Hepatocyte (in vitro differentiated cells): ENCODE measurements at regions not wholly inside any gene's neighbourhood (a gene's known extent, or its start where the extent isn't known, plus 50 kb on each side); places are given as distances from the start of the nearest gene placed in this dataset.
"Not testable (repeated sequence)": the region's sequence is repeated elsewhere in the genome, so short reads cannot be mapped to it uniquely, and the experiment has no call there.

Experiments used
- DNase-seq: peaks from one replicate; pipeline ENCODE4 v3.0.0-alpha.2; 2016; ENCODE audit warnings: low spot score
- H2AFZ ChIP-seq: fragments of 200-600 bp; sonication (generic); 2 replicates; pipeline ENCODE4 v1.6.0; 2016; ENCODE audit warnings: antibody characterized with exemption, mild to moderate bottlenecking
- H3K27ac ChIP-seq: fragments of 200-600 bp; sonication (generic); 2 replicates; pipeline ENCODE4 v1.5.1; 2016; ENCODE audit warnings: mild to moderate bottlenecking
- H3K27me3 ChIP-seq: fragments of 200-600 bp; sonication (generic); 2 replicates; pipeline ENCODE4 v1.6.1; 2016
- H3K36me3 ChIP-seq: fragments of 200-600 bp; sonication (generic); replicated peaks from 2 replicates; pipeline ENCODE4 v1.5.1; 2016; ENCODE audit warnings: low read depth; ENCODE audit not compliant: insufficient read depth
- H3K4me1 ChIP-seq: fragments of 200-600 bp; sonication (generic); 2 replicates; pipeline ENCODE4 v1.5.1; 2016; ENCODE audit warnings: mild to moderate bottlenecking, moderate library complexity; ENCODE audit not compliant: insufficient read depth
- H3K4me2 ChIP-seq: fragments of 200-600 bp; sonication (generic); 2 replicates; pipeline ENCODE4 v1.6.0; 2016
- H3K4me3 ChIP-seq: fragments of 200-600 bp; sonication (generic); 2 replicates; pipeline ENCODE4 v1.5.1; 2016; ENCODE audit warnings: mild to moderate bottlenecking
- H3K79me2 ChIP-seq: fragments of 200-600 bp; sonication (generic); 2 replicates; pipeline ENCODE4 v1.6.0; 2017; ENCODE audit warnings: mild to moderate bottlenecking
- H3K9me2 ChIP-seq: fragments of 200-600 bp; sonication (generic); replicated peaks from 2 replicates; pipeline ENCODE4 v1.6.0; 2017; ENCODE audit warnings: mild to moderate bottlenecking; ENCODE audit not compliant: insufficient read depth
- H3K9me3 ChIP-seq: fragments of 200-600 bp; sonication (generic); 2 replicates; pipeline ENCODE4 v1.5.1; 2016; ENCODE audit warnings: low read depth, mild to moderate bottlenecking
- H4K20me1 ChIP-seq: fragments of 200-600 bp; sonication (generic); 2 replicates; pipeline ENCODE4 v1.6.0; 2016; ENCODE audit warnings: mild to moderate bottlenecking; ENCODE audit not compliant: insufficient read depth, poor library complexity, severe bottlenecking
- EZH2 ChIP-seq: fragments of 200-600 bp; sonication (generic); IDR thresholded peaks from 2 replicates; pipeline ENCODE4 v1.6.1; 2016; ENCODE audit warnings: antibody characterized with exemption, mild to moderate bottlenecking, borderline replicate concordance
- EZH2phosphoT487 ChIP-seq: fragments of 200-600 bp; sonication (generic); IDR thresholded peaks from one replicate; pipeline ENCODE4 v1.6.1; 2018; ENCODE audit warnings: antibody characterized with exemption, mild to moderate bottlenecking, low read depth, moderate library complexity; ENCODE audit not compliant: unreplicated experiment, severe bottlenecking
- WGBS: methylation state at CpG from one replicate; pipeline ENCODE4 v1.1.6; 2016; ENCODE audit warnings: low lambda C conversion rate; ENCODE audit errors: missing lambda C conversion rate; 5-methylcytosine and 5-hydroxymethylcytosine counted together
- TF ChIP-seq, protein P1 (sequence below): fragments of 200-600 bp; sonication (generic); IDR thresholded peaks from 2 replicates; pipeline ENCODE4 v1.5.1; 2016; ENCODE audit warnings: antibody characterized with exemption, mild to moderate bottlenecking; ENCODE audit not compliant: poor library complexity

DNA sequence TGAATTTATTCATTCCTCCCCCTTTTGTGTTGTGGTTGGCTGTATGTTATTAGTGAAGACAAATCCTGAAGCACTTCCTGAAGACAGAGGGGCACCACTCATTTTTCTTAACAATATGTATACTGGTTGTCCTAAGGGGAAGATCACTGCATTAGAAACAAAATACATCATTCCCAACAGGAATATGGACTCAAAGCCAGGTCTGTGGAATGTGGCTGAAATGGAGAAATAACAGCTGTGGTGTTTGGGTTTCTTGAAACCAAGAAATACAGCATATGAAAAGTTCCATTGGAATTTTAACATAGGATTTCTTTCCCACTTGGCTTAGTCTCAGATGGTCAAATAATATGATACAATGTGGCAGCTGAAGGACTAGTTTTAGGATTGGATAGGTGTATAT is 267.6 kb downstream of the KCNE4 start:
- Histone ChIP-seq H3K4me2 (no peak overlapping the region), H3K4me1 (no peaks in the 10 kb centered on the region), H4K20me1 (no peaks in the 10 kb centered on the region), H3K36me3 (no peaks in the 10 kb centered on the region), H3K9me3 (no peaks in the 10 kb centered on the region), H3K79me2 (no peaks in the 10 kb centered on the region), H2AFZ (no peak overlapping the region), H3K27me3 (no peaks in the 10 kb centered on the region), H3K4me3 (no peak overlapping the region), H3K27ac (no peak overlapping the region), H3K9me2 (no peaks in the 10 kb centered on the region)
- TF ChIP-seq, protein P1, sequence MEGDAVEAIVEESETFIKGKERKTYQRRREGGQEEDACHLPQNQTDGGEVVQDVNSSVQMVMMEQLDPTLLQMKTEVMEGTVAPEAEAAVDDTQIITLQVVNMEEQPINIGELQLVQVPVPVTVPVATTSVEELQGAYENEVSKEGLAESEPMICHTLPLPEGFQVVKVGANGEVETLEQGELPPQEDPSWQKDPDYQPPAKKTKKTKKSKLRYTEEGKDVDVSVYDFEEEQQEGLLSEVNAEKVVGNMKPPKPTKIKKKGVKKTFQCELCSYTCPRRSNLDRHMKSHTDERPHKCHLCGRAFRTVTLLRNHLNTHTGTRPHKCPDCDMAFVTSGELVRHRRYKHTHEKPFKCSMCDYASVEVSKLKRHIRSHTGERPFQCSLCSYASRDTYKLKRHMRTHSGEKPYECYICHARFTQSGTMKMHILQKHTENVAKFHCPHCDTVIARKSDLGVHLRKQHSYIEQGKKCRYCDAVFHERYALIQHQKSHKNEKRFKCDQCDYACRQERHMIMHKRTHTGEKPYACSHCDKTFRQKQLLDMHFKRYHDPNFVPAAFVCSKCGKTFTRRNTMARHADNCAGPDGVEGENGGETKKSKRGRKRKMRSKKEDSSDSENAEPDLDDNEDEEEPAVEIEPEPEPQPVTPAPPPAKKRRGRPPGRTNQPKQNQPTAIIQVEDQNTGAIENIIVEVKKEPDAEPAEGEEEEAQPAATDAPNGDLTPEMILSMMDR = no peak
- TF ChIP-seq EZH2 (no peak), EZH2phosphoT487 (no peak)
- no peak for DNase-seq

DNA sequence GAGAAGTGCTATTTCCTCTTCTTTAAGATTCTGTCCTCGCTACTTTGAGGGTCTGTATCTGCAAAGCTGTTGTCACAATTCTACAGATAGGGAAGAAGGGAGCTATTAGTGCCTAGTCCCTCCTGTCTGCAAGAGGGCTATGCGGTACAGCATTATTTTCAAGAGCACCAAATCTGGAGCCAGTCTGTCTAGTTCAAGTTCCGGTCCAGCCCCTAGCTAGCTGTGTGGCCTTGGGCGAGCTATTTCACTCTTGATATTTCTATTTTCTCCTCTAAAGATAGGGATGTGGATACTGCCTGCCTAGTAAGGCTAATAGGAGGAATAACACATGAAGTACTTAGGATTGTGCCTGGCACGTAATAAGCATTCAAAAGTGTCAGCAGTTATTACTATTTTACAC is 272.4 kb downstream of the KCNE4 start:
- H4K20me1 ChIP-seq = no peaks in the 10 kb centered on the region
- no peaks in the 10 kb centered on the region for H3K9me2 ChIP-seq
- H3K27me3 ChIP-seq = no peaks in the 10 kb centered on the region
- no peaks in the 10 kb centered on the region for H3K79me2 ChIP-seq
- no peak overlapping the region for H3K4me3 ChIP-seq
- WGBS = 78% methylated on average over 5 of the region's 5 CpGs
- no peaks in the 10 kb centered on the region for H3K36me3 ChIP-seq
- no peak overlapping the region for H3K4me2 ChIP-seq
- DNase-seq = no peak
- TF ChIP-seq EZH2 = no peak
- TF ChIP-seq EZH2phosphoT487 = no peak
- TF ChIP-seq, protein P1 = no peak
- H2AFZ ChIP-seq = no peak overlapping the region
- H3K27ac ChIP-seq = no peak overlapping the region
- H3K4me1 ChIP-seq = no peaks in the 10 kb centered on the region
- H3K9me3 ChIP-seq = no peaks in the 10 kb centered on the region

DNA sequence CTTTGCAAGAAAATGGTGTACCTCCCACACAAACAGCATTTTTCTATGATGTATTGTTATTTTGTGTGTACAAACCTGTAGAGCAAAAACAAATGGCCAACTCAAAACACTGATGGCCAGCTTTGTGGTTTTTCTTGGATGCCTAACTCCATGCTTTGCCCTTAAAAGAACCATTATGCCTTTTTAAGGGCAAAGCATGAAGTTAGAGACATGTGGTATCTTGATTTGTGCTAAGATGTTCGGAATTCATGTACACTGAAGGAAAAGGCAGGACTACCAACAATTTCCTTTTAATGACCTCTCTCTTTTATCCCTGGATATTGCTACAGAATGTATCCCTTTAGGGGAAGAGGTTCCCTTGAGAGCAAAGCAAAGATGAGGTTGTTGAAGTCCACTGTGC is 273.6 kb downstream of the SCG2 start:
- TF ChIP-seq EZH2phosphoT487 = no peak
- TF ChIP-seq, protein P1 = no peak
- Histone ChIP-seq H2AFZ (no peak overlapping the region), H3K79me2 (no peaks in the 10 kb centered on the region), H3K9me3 (no peaks in the 10 kb centered on the region), H3K4me3 (no peak overlapping the region), H3K27ac (no peak overlapping the region), H3K36me3 (no peaks in the 10 kb centered on the region), H3K4me1 (no peaks in the 10 kb centered on the region), H3K27me3 (no peaks in the 10 kb centered on the region), H4K20me1 (no peaks in the 10 kb centered on the region), H3K9me2 (no peaks in the 10 kb centered on the region), H3K4me2 (no peak overlapping the region)
- DNase-seq = no peak
- 70% methylated on average over 1 of the region's 1 CpG for WGBS

DNA sequence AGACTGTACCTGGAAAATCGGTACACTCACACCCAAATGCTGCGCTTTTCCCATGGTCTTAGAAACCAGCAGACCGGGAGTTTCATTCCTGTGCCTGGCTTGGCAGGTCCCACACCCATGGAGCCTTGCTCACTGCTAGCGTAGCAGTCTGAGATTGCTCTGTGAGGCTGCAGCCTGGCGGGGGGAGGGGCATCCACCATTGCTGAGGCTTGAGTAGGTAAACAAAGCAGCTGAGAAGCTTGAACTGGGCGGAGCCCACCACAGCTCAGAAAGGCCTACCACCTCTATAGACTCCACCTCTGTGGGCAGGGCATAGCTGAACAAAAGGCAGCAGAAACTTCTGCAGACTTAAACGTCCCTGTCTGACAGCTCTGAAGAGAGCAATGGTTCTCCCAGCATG is 271.4 kb downstream of the SCG2 start:
- 83% methylated on average over 7 of the region's 7 CpGs for WGBS
- not testable (repeated sequence) for H3K79me2 ChIP-seq, H2AFZ ChIP-seq, H3K4me2 ChIP-seq, H3K27ac ChIP-seq, H3K4me1 ChIP-seq, H3K4me3 ChIP-seq, H3K36me3 ChIP-seq, H3K27me3 ChIP-seq, H3K9me3 ChIP-seq, DNase-seq, H4K20me1 ChIP-seq, H3K9me2 ChIP-seq
